GM12864 (cell line): ENCODE measurements at regions not wholly inside any gene's neighbourhood (a gene's known extent, or its start where the extent isn't known, plus 50 kb on each side); places are given as distances from the start of the nearest gene placed in this dataset.

Source experiments
- DNase-seq: peaks from one replicate; pipeline ENCODE4 v3.0.0-alpha.2; 2011; ENCODE audit warnings: low read depth
- H3K4me3 ChIP-seq: 2 replicates; pipeline ENCODE4 v1.5.1; 2011; ENCODE audit warnings: mild to moderate bottlenecking, low read depth, low read length, control low read depth
- TF ChIP-seq, protein P1 (sequence below): IDR thresholded peaks from 2 replicates; pipeline ENCODE4 v1.5.1; 2011; ENCODE audit warnings: low read depth, mild to moderate bottlenecking, moderate library complexity, low read length, control low read depth, inconsistent platforms; ENCODE audit errors: missing control alignments

DNA sequence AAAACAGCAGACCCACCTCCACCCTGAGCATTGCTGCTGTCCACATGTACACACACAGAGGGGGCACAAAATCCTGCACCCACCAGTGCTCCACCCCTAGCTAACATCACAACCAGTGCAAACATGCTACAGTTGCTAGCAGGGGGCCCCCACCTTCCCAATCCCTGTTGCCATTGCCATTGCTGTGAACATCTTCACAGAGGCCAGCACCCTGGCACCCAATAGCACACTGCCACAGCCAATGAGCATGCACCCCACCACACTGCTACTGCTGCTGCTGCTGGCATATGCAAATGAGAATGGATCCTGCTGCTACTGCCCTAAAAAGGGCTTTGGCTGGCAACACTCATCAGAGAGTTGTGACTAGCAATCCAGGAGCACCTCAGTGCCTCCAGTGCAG, 1061.9 kb downstream of the ARAP2 start:
- TF ChIP-seq, protein P1, sequence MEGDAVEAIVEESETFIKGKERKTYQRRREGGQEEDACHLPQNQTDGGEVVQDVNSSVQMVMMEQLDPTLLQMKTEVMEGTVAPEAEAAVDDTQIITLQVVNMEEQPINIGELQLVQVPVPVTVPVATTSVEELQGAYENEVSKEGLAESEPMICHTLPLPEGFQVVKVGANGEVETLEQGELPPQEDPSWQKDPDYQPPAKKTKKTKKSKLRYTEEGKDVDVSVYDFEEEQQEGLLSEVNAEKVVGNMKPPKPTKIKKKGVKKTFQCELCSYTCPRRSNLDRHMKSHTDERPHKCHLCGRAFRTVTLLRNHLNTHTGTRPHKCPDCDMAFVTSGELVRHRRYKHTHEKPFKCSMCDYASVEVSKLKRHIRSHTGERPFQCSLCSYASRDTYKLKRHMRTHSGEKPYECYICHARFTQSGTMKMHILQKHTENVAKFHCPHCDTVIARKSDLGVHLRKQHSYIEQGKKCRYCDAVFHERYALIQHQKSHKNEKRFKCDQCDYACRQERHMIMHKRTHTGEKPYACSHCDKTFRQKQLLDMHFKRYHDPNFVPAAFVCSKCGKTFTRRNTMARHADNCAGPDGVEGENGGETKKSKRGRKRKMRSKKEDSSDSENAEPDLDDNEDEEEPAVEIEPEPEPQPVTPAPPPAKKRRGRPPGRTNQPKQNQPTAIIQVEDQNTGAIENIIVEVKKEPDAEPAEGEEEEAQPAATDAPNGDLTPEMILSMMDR: no peak
- H3K4me3 ChIP-seq: no peak overlapping the region
- DNase-seq: no peak

DNA sequence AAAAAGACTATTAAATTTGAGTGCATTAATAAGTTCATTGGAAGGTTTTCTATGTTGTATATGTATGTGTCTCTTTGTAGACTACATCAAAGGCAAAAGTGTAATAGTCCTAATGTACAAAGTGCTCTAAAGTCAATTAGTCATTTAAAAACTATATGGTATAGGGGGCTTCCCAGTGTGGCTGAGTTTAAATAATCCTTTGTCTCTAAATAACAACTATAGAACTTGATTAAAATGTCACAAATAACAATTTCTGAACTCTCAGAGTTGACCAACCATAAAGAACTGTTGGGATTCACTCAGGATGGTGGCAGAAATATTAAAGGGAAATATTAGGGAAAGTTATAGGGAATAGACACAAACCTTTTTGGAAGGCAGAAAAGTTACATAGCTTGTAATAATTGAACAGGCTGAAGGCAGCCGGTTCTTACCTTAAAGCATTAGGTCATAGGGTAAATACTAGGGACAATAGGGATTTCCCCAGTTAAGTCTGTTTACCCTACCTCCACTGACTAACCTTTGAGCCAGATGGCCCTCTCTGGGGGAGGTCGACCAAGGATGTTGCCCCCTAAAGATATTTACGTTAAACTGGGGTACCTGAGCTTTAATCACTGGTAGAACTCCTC, 1054.2 kb downstream of the ARAP2 start:
- TF ChIP-seq, protein P1: no peak
- no peak for DNase-seq
- H3K4me3 ChIP-seq: no peak overlapping the region

DNA sequence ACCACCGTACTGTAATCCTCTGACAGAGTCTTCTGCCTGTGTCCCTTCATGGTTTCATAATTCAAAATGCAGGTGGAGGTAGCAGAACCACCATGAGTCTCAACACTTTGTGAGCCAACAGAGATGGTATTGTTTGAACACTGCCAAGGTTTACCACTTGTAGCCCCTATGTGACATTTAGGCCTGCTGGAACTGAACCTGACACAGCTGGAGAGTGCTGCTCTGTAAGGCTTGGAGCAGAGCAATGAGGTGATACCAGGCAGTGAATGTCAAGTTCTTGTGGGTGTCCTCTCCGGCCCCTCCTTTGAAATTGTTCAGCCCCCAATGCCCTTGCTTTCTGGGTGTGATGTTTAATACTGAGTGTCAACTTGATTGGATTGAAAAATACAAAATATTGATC, 1042.9 kb downstream of the ARAP2 start:
- TF ChIP-seq, protein P1: no peak
- no peak overlapping the region for H3K4me3 ChIP-seq
- DNase-seq: no peak

DNA sequence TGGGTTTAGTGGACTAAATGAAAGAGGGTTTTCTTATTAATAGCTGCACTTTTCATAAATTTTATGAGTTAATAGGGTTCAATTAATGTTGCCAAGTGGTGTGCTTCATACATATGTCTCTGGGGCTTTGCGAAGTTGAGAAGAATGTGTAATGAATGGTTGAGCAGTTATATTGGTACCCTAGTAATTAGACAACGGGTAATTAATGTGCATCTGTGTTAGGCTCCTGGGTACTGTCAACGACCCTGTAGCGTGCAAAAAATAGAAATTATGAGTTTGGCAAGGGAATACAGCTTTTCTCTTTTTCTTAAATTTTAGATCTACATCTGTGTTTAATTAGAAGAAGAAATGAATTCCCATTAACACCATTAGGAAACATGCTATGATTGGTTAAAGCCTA, 1027.7 kb downstream of the ARAP2 start:
- TF ChIP-seq, protein P1: no peak
- DNase-seq: no peak

DNA sequence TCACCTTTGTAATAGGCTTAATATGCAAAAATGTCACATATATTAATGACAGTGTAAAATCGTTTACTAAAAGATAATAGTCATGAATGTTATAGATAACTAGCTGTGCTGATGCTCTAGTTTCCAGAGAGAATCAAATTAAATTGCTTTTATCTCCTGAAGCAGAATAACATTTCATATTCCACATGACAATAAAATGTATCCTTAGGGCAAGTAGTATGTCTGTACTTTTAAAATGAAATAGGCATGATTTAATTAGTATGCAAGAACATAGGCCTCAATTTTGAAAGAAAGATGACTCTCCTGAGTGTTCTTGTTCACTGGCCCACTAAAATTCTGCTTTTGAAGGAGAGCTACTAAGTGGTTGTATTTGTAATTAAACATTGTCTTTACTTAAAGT, 1027.0 kb downstream of the ARAP2 start:
- TF ChIP-seq, protein P1: no peak

More for the DNA sequence above, 1027.7 kb downstream of the ARAP2 start:
- H3K4me3 ChIP-seq: no peak overlapping the region

DNA sequence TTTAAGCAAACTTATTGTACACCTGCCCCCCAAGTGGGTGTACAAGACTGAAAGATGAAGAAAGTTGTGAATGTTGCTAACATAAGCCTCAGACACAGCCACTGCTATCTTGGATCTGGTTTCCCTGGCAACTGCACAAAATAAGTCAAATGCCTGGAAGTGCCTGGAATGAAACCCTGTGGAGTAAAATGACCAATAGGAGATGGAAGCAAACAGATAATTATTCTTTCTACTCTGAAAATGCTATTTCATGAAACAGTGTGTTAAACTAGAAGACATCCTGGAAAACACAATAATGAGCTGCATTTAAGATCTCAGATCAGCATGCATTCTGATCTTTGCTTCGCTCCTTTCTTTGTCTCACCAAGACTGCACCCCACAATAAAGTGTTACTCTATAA, 1016.0 kb downstream of the ARAP2 start:
- H3K4me3 ChIP-seq: no peak overlapping the region
- DNase-seq: no peak
- TF ChIP-seq, protein P1: no peak

More for the DNA sequence above, 1027.0 kb downstream of the ARAP2 start:
- no peak overlapping the region for H3K4me3 ChIP-seq
- DNase-seq: no peak

DNA sequence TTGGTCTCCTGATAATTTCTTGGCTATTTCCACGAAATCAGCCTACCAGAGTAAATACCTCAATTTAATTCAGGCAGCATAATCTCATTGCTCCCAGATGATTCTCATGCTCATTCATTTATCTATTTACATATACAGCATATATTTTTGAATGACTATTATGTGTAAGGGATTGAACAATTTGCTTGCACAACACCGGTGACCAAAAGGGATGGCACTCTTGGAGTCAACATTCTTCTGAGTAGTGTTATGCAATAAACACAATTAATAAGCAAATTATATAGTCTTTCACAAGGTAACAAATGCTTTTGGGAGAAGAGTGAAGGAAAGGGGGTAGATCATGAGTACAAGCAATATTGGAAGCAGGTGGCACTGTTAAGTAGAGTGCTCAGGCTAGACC, 1015.3 kb downstream of the ARAP2 start:
- no peak for DNase-seq
- TF ChIP-seq, protein P1: no peak
- no peak overlapping the region for H3K4me3 ChIP-seq
